NCI-H748 treated with DMSO at 0.1 percent for 48 hours (cell line): ENCODE measurements at regions not wholly inside any gene's neighbourhood (a gene's known extent, or its start where the extent isn't known, plus 50 kb on each side); places are given as distances from the start of the nearest gene placed in this dataset.
"Not testable (repeated sequence)": the region's sequence is repeated elsewhere in the genome, so short reads cannot be mapped to it uniquely, and the experiment has no call there.

ENCODE experiments used
- DNase-seq: peaks from one replicate; lab custom pipeline; 2025; lab: John Stamatoyannopoulos, UW

DNA sequence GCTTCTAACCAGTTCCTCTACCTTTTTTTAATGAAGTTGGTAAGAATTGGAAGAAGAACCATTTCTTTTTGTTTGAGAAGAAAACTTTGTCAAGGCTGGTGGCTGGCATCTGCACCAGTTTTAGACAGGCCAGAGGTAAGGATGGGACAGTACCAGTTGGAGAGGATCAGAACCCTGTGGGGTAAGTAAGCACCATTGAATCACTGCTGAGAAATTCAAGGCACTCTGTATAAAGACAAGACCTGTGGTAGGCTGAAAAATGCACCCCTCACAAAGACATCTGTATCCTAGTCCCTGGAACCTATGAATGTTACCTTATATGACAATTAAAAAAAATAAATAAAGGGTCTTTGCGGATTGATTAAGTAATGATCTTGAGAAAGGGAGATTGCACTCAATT is 166.7 kb upstream of the NRP1 start:
- no peak for DNase-seq

DNA sequence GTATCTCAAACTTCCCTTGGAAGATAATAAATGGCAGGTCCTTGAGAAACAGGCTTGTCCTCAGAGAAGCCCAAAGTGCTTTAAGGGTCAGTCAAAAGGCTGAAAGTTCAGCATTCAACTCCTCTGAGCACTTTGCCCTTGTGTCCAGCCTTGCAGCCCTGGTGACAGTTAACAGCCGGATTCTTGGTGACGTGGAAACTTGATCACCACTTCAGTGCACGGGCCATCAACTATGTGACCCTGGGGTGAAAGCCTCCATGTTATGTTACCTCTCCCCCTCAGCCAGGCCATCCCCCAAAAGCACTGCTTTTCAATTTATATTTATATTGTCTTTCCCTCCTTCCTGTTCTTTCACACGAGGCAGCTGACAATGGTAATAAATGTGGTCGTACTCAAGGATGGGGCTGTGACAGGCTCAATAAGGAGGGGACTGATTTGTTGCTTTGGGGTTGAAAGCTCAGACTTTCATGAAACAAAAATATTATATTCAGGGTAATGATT is 164.0 kb upstream of the NRP1 start:
- no peak for DNase-seq

DNA sequence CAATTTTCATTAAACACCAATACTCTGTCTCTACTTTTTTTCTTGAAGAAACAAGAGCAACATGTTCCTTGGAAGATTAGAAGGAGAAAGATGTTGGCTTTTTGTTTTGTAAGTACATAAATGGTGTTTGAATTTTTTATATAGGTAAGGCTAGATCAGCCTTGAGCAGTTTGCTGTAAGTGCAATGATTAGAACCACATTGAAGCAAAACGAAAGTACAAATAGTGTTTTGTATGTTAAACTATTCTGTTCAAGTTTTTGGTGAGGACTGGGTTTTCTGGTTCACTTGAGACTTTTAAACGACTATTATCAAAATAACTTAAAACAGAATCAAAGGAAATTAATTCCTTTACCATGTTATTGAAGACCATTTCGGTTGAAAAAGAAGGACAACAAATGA is 162.9 kb upstream of the NRP1 start:
- DNase-seq: no peak

DNA sequence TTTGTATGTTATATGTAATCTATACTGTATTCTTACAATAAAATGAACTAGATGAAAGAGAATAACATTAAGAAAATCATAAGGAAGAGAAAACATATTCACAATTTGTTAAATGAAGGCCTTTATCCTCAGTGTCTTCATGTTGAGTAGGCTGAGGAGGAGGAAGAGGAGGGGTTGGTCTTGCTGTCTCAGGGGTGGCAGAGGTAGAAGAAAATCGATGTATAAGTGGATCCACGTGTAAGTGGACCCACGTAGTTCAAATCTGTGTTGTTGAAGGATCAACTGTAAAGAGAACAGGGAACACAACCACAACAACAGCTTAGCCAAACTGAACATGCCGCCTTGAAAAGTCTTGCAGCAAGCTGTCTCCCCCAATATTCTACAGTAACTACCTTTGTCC is 161.6 kb upstream of the NRP1 start:
- no peak for DNase-seq

GRCh38 chr10:33494694-33495265 is 160.3 kb upstream of the NRP1 start:
- DNase-seq: no peak

DNA sequence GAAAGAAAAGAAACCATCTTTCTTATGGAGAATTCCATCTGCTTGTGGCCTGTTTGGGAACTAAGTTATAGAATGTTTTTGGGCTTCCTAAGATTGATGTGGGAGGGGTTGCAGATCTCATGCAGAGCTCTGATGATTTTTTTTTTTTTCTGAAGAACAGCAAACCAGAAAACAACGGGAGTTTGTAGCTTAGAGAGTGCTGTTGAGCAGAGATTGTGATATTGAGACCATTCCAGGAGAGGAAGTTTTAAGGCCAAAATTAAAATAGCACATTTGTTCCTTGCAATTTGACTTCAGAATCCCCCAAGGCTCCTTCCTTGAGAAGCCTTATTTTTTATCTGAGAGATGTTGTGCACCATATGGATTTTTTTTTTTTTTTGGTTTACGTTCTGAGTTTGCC is 159.5 kb upstream of the NRP1 start:
- no peak for DNase-seq

DNA sequence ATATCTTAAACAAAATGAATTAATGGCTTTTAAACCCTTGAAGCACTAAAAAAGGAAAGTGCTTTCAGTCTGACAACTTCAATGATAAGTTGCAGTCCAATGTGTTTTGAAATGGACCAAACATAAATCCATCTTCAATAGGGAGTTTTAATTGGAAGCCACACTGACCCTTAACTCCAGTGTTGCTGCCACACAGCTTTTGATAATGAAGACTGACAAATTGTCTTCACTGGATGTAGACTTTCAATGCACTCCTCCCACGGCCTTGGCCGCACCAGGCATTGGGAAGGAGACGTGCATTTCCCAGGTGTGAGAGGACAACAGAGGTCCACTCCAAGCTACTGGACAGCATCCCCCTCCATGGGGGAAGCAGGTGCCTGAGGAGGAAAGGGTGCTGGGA is 159.0 kb upstream of the NRP1 start:
- no peak for DNase-seq

DNA sequence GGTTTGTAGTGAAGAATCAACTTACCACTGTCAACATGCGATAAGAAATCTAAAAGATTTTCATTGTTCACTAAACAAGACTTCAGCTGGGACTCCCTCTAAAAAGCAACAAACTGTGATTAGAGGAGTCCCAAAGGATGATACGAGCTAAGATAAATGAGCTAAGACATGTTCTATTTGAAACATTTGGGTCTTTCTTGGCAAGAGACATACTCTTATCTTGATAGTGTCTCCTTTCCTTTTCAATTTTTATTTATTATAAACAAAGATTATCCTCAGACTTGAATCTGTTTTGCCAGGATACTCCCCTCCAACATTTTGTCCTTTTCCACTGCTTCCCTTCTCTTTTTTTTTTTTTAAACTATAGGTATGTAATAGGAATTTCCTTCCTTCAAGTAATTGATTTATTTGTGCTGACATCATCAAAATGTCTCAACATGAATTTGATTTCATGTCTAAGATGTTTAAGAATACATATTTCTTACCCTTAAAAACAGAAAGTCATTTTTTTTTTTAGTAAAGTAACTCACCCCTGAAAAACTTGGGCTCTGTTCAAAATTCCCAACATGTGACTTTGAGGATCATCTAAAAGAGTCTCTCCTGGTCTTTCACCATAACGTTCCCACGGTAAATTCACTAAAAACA is 158.4 kb upstream of the NRP1 start:
- no peak for DNase-seq

GRCh38 chr10:33489501-33490176 is 155.2 kb upstream of the NRP1 start:
- DNase-seq: no peak

- DNase-seq: no peak
Measured at GRCh38 chr10:33487014-33487776, 152.7 kb upstream of the NRP1 start.

DNA sequence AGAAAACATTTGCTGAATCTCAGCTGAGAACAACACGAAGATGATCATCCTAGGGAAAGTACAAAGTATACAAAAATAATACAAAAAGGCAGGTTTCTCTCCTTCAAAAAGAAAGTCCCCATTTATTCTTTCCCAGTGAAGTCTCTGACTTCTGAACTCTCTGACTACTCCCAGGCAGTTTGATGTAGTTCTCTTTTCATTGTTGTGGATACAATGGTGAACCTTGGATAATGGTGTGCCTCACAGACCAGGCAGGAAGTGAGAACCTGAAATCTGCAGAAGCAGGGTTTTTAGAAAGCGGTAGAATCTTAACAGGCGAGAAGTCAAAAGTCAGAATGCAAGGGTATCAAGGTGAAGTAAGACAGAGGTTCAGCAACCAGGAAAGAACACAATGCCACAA is 150.8 kb upstream of the NRP1 start:
- no peak for DNase-seq

GRCh38 chr10:33484787-33485186 is 150.3 kb upstream of the NRP1 start:
- DNase-seq: no peak

GRCh38 chr10:33483816-33484190 is 149.3 kb upstream of the NRP1 start:
- no peak for DNase-seq

- DNase-seq: peak; percentile 38
Measured at GRCh38 chr10:33483124-33483815, 148.8 kb upstream of the NRP1 start.

DNA sequence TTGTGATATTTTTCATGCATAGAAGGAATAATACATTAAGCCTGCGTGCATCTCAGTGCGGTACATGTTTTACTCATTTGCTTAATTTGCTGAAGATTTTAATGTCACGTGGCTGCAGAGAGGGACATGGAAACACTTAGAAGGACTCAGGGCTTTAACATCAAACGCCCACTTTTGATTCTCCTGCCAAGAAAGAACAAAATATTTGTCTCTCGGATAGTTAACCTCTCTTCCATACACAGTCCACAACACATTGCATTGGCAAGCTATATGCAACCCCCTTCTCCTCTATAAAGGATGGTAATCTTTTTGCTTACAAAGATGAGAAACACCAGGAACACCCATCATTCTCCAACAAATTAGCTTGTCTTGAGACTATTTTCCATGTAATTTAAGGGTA is 148.0 kb upstream of the NRP1 start:
- DNase-seq: no peak

DNA sequence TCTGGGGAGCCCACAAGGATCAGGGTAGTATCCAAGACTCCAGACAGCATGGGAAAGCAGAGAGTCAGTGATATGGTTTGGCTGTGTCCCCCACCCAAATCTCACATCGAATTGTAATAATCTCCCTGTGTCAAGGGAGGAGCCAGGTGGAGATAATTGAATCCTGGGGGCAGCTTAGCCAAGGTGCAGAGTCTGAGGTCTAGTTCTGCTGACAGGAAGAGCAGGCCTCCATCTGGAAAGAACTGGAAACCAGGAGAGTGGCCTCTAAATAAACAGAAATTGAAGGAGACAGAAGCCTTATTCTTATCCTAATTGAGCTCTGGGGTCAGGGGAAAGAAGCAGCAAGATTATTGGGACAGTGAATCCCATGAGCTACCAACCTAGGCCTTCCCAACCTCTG is 146.7 kb upstream of the NRP1 start:
- no peak for DNase-seq

DNA sequence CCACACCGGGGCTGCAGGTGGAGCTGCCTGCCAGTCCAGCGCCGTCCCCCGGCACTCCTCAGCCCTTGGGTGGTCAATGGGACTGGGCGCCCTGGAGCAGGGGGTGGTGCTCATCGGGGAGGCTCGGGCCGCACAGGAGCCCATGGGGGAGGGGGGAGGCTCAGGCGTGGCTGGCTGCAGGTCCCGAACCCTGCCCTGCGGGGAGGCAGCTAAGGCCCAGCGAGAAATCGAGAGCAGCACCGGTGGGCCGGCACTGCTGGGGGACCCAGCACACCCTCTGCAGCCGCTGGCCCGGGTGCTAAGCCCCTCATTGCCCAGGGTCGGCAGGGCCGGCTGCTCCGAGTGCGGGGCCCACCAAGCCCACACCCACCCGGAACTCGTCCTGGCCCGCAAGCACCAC is 145.9 kb upstream of the NRP1 start:
- not testable (repeated sequence) for DNase-seq

DNA sequence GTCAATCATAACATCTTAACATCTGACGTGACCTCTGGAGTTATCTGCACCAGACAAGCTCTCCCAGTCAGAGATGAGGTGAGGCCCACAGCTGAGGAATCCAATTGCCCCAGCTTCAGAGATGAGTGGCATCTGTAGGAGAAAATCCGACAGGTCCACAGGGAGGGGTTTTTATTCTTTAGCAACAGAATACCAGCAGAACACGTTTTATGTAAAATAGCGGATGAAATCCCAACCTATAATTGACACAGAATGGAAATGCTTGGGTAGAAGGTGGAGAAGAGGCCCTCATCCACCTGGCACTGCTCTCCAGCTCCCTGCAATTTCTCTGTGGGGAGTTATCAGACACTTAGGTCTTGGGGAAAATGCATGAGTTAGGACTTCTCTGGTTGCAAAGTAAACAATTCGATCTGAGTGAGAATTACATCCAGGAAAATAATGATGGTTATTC is 144.2 kb upstream of the NRP1 start:
- DNase-seq: no peak

DNA sequence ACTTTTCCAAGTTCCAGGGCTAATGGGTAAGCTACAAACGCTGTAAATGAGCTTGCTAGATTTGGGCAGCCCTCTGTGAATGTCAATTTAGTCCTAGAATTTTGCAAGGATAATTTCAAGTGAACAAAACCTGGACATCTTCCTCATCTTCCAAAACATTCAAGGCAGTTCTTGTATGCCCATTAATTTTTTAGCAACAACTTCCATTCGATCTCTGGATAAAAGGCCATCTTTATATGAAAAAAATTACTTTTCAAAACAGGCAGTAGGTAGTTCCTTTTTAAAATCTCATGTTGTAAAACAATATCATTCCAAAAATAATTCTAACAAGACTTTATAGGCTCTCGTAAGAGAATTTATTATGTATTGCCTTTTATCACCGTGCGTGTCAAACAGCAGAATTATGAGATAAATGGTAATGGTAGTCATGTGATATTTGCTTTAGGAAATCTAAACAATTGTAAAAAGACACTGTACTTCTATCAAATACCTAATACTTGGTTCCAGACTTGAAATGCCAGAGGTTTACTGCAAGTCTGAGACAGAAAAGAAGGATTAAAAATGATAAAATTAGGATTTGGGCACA is 143.7 kb upstream of the NRP1 start:
- no peak for DNase-seq

DNA sequence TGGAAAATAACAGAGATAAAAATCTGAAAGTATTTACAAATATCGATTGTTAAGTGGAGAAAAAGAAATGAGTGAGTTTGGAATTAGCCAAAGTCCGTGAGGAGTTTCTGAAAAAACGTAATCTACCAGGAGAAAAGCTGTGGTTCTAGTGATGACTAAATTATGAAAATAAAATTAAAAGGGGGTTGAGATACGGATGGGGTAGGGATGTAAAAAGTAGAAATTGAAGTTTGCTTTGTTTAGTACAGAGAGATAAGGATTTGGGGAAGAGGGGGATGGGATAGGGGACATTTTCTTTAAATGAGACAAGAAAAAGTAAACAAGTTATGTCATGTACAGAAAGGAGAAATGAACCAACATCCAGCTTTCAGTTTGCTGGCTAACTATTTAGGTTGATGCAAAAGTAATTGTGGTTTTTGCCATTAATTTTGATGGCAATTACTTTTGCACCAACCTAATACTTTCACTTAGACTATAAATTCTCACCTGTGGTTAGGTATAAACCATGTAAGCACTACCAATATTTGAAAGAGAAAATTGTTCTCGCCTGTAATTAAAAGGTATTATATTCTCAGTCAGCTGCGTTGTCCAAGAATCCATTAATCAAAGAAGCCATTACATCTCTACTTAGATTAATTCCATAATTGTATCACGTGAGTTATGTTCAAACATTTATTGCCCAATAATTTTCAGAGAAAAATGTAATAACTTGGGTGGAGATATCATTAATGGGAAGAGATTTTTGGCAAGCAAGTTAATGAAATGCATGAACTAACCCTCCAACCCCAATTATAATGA is 143.0 kb upstream of the NRP1 start:
- DNase-seq: no peak

- no peak for DNase-seq
Measured at GRCh38 chr10:33476757-33477273, 142.3 kb upstream of the NRP1 start.
